MM.1S (cell line): ENCODE measurements at regions not wholly inside any gene's neighbourhood (a gene's known extent, or its start where the extent isn't known, plus 50 kb on each side); places are given as distances from the start of the nearest gene placed in this dataset.

Source experiments
- DNase-seq: peaks from one replicate; pipeline ENCODE4 v3.0.0-alpha.2; 2015
- H2AFZ ChIP-seq: fragments of 300-600 bp; sonication (generic); 2 replicates; pipeline ENCODE4 v1.6.0; 2016; ENCODE audit warnings: antibody characterized with exemption, low read length
- H3F3A ChIP-seq: fragments of 300-600 bp; sonication (generic); 2 replicates; pipeline ENCODE4 v1.6.1; 2016; ENCODE audit warnings: mild to moderate bottlenecking, antibody characterized with exemption, low read length, moderate library complexity, mixed read lengths; ENCODE audit not compliant: insufficient read depth
- H3K27ac ChIP-seq: fragments of 300-600 bp; sonication (generic); 2 replicates; pipeline ENCODE4 v1.5.1; 2016; ENCODE audit warnings: mild to moderate bottlenecking, low read length
- H3K27me3 ChIP-seq: fragments of 300-600 bp; sonication (generic); replicated peaks from 2 replicates; pipeline ENCODE4 v1.6.0; 2016; ENCODE audit warnings: low read length; ENCODE audit not compliant: insufficient read depth
- H3K36me3 ChIP-seq: fragments of 300-600 bp; sonication (generic); replicated peaks from 2 replicates; pipeline ENCODE4 v1.6.1; 2016; ENCODE audit warnings: mild to moderate bottlenecking, low read length, mixed read lengths; ENCODE audit not compliant: insufficient read depth
- H3K4me1 ChIP-seq: fragments of 300-600 bp; sonication (generic); 2 replicates; pipeline ENCODE4 v1.6.1; 2016; ENCODE audit warnings: low read length, mixed read lengths
- H3K4me2 ChIP-seq: fragments of 300-600 bp; sonication (generic); 2 replicates; pipeline ENCODE4 v1.6.0; 2016; ENCODE audit warnings: low read depth, low read length
- H3K4me3 ChIP-seq: fragments of 300-600 bp; sonication (generic); 2 replicates; pipeline ENCODE4 v1.5.1; 2016; ENCODE audit warnings: low read length, mixed read lengths
- H3K79me2 ChIP-seq: fragments of 300-600 bp; sonication (generic); 2 replicates; pipeline ENCODE4 v1.6.1; 2016; ENCODE audit warnings: mixed run types, low read length, mixed read lengths
- H3K9ac ChIP-seq: fragments of 300-600 bp; sonication (generic); 2 replicates; pipeline ENCODE4 v1.6.1; 2016; ENCODE audit warnings: low read length, mixed read lengths
- H3K9me2 ChIP-seq: fragments of 300-600 bp; sonication (generic); replicated peaks from 2 replicates; pipeline ENCODE4 v1.6.1; 2016; ENCODE audit warnings: mild to moderate bottlenecking, low read length, mixed read lengths; ENCODE audit not compliant: insufficient read depth
- H3K9me3 ChIP-seq: fragments of 300-600 bp; sonication (generic); replicated peaks from 2 replicates; pipeline ENCODE4 v1.6.1; 2016; ENCODE audit warnings: mild to moderate bottlenecking, low read length, mixed read lengths; ENCODE audit not compliant: insufficient read depth
- H4K20me1 ChIP-seq: fragments of 300-600 bp; sonication (generic); 2 replicates; pipeline ENCODE4 v1.6.1; 2016; ENCODE audit warnings: mild to moderate bottlenecking, low read length, moderate library complexity, mixed read lengths; ENCODE audit not compliant: insufficient read depth
- EZH2 ChIP-seq: fragments of 300-600 bp; sonication (generic); optimal IDR thresholded peaks from 2 replicates; pipeline ENCODE3; 2017; ENCODE audit warnings: low read depth, mild to moderate bottlenecking, antibody characterized with exemption, low read length, mixed read lengths
- EZH2phosphoT487 ChIP-seq: fragments of 300-600 bp; sonication (generic); IDR thresholded peaks from 2 replicates; pipeline ENCODE4 v1.6.1; 2018; ENCODE audit warnings: antibody characterized with exemption, low read length
- TF ChIP-seq, protein P1 (sequence below): fragments of 300-600 bp; sonication (generic); IDR thresholded peaks from 2 replicates; pipeline ENCODE4 v1.5.1; 2016; ENCODE audit warnings: antibody characterized with exemption, low read length, mixed read lengths

DNA sequence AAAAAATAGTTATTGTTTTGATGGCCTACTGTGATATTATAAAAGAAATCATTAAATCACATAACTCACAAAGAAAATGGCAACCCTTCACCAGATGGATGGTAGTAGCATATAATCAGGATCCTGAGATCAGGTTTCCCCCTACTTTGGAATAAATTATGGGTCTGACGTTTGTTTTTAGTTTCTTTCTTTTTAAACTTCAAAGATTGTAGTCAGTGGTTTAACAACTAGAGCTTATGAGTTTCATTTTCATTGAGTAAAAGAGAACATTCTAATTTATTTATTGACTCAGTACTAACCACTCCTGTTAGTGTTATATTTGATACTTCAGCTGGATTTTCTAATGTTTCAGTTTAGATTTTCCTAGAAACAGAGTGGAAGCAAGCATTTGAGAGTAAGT is 218.0 kb upstream of the PCSK5 start:
- Histone ChIP-seq H3K9ac (no peak overlapping the region), H4K20me1 (no peaks in the 10 kb centered on the region), H3K9me3 (no peaks in the 10 kb centered on the region), H3K27ac (peak overlapping the region; percentile 26; the same call in 1 of the 2 replicates), H2AFZ (peak overlapping the region; percentile 1; the same call in 1 of the 2 replicates), H3K4me1 (peaks cover 11% of the 10 kb centered on the region; the same call in 1 of the 2 replicates), H3K36me3 (no peaks in the 10 kb centered on the region), H3K9me2 (no peaks in the 10 kb centered on the region), H3K79me2 (no peaks in the 10 kb centered on the region), H3F3A (no peaks in the 10 kb centered on the region), H3K27me3 (no peaks in the 10 kb centered on the region), H3K4me2 (peak overlapping the region; percentile 26), H3K4me3 (no peak overlapping the region)
- TF ChIP-seq EZH2 (no peak), EZH2phosphoT487 (no peak)
- TF ChIP-seq, protein P1, sequence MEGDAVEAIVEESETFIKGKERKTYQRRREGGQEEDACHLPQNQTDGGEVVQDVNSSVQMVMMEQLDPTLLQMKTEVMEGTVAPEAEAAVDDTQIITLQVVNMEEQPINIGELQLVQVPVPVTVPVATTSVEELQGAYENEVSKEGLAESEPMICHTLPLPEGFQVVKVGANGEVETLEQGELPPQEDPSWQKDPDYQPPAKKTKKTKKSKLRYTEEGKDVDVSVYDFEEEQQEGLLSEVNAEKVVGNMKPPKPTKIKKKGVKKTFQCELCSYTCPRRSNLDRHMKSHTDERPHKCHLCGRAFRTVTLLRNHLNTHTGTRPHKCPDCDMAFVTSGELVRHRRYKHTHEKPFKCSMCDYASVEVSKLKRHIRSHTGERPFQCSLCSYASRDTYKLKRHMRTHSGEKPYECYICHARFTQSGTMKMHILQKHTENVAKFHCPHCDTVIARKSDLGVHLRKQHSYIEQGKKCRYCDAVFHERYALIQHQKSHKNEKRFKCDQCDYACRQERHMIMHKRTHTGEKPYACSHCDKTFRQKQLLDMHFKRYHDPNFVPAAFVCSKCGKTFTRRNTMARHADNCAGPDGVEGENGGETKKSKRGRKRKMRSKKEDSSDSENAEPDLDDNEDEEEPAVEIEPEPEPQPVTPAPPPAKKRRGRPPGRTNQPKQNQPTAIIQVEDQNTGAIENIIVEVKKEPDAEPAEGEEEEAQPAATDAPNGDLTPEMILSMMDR: no peak
- peak; percentile 36 for DNase-seq

DNA sequence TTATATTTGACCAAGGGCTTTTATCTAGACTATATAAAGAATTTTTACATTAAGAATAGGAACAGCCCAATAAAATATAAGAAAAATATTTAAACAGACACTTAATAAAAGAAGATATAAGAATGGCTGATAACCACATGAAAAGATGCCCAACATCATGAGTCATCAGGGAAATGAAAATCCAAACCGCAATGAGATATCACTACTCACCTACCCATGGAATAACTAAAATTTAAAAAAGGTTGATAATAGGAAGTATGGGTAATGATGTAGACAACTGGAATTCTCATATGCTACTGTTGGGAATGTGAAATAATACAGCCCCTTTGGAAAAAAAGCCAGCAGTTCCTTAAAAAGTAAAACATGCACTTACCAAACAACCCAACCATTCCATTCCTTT is 206.9 kb upstream of the PCSK5 start:
- DNase-seq: no peak
- Histone ChIP-seq H2AFZ (no peak overlapping the region), H3K79me2 (no peaks in the 10 kb centered on the region), H3K9ac (no peak overlapping the region), H3K9me3 (no peaks in the 10 kb centered on the region), H3K4me1 (no peaks in the 10 kb centered on the region), H3K36me3 (no peaks in the 10 kb centered on the region), H3K27ac (no peak overlapping the region), H3F3A (no peaks in the 10 kb centered on the region), H3K4me3 (no peak overlapping the region), H3K9me2 (no peaks in the 10 kb centered on the region), H3K4me2 (no peak overlapping the region), H4K20me1 (no peaks in the 10 kb centered on the region), H3K27me3 (no peaks in the 10 kb centered on the region)
- TF ChIP-seq EZH2 (no peak), EZH2phosphoT487 (no peak)
- TF ChIP-seq, protein P1: no peak

DNA sequence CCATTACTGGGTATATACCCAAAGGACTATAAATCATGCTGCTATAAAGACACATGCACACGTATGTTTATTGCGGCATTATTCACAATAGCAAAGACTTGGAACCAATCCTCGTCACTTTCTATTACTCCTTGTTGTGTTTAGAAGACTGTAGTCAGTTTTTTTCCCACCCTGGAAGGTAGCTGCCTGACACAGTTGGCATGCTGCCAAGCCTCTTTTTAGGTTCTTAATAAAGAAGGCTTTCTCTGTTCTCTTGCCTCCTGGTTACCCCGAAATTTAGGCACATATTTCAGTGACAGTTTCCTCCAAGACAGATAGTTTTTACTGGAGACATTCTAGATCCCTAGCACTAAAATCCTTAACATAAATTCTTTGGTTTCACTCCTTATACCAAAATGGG is 205.4 kb upstream of the PCSK5 start:
- no peak overlapping the region for H2AFZ ChIP-seq
- no peak overlapping the region for H3K4me3 ChIP-seq
- no peak overlapping the region for H3K4me2 ChIP-seq
- no peaks in the 10 kb centered on the region for H3K36me3 ChIP-seq
- H4K20me1 ChIP-seq: no peaks in the 10 kb centered on the region
- H3K9me2 ChIP-seq: no peaks in the 10 kb centered on the region
- H3K27ac ChIP-seq: no peak overlapping the region
- H3K4me1 ChIP-seq: no peaks in the 10 kb centered on the region
- TF ChIP-seq EZH2phosphoT487: no peak
- TF ChIP-seq EZH2: no peak
- TF ChIP-seq, protein P1: no peak
- H3K27me3 ChIP-seq: no peaks in the 10 kb centered on the region
- no peaks in the 10 kb centered on the region for H3K79me2 ChIP-seq
- H3K9me3 ChIP-seq: no peaks in the 10 kb centered on the region
- DNase-seq: no peak
- no peaks in the 10 kb centered on the region for H3F3A ChIP-seq
- H3K9ac ChIP-seq: no peak overlapping the region
